ENCODE measurements at regions not wholly inside any gene's neighbourhood (a gene's known extent, or its start where the extent isn't known, plus 50 kb on each side); places are given as distances from the start of the nearest gene placed in this dataset.
"Not testable (repeated sequence)": the region's sequence is repeated elsewhere in the genome, so short reads cannot be mapped to it uniquely, and the experiment has no call there.

GRCh38 chrX:106493210-106493816, 118.5 kb upstream of the RADX start:
- TF ChIP-seq CTCF (conservative IDR thresholded peaks at IDR 0.05; ENCODE audit: low read depth, low read length); EZH2 (IDR thresholded peaks at IDR 0.05; ENCODE audit: low read length, unreplicated experiment): not testable (repeated sequence)

Data from PC-3 (cell line).